Activated B cell treated with CpG ODN at 0.5 μM for 24 hours (primary cell): ENCODE measurements at regions not wholly inside any gene's neighbourhood (a gene's known extent, or its start where the extent isn't known, plus 50 kb on each side); places are given as distances from the start of the nearest gene placed in this dataset.

Experiments
- ATAC-seq: fragments of 200-7000 bp; cut with Tn5 transposase; one replicate; pipeline ENCODE4 v1.10.0; 2021; ENCODE audit warnings: low read depth, mild to moderate bottlenecking, moderate library complexity
- CTCF ChIA-PET: fragments of 350-600 bp; sonication (Branson Sonifier 250); formaldehyde crosslinking; loops from one replicate; lab custom pipeline; 2021; ENCODE audit warnings: antibody characterized with exemption; lab: Charles Lee
- POLR2A ChIA-PET: fragments of 350-600 bp; sonication (Branson Sonifier 250); formaldehyde crosslinking; loops from one replicate; lab custom pipeline; 2021; ENCODE audit warnings: antibody characterized with exemption; lab: Charles Lee
- DNase-seq: peaks from one replicate; pipeline ENCODE4 v3.0.0; 2022
- H3K27ac Mint-ChIP-seq: one replicate; pipeline ENCODE4 v1.8.0; 2020; ENCODE audit warnings: mixed read lengths
- H3K27me3 Mint-ChIP-seq: one replicate; pipeline ENCODE4 v1.8.0; 2021; ENCODE audit warnings: mixed read lengths
- H3K36me3 Mint-ChIP-seq: one replicate; pipeline ENCODE4 v1.8.0; 2021; ENCODE audit warnings: low read depth, mixed read lengths
- H3K4me1 Mint-ChIP-seq: one replicate; pipeline ENCODE4 v1.8.0; 2021; ENCODE audit warnings: mixed read lengths
- H3K4me3 Mint-ChIP-seq: one replicate; pipeline ENCODE4 v1.8.0; 2020; ENCODE audit warnings: mild to moderate bottlenecking, mixed read lengths
- H3K9me3 Mint-ChIP-seq: one replicate; pipeline ENCODE4 v1.8.0; 2020; ENCODE audit warnings: mixed read lengths
- CTCF ChIP-seq: fragments of 200-600 bp; IDR thresholded peaks from one replicate; pipeline ENCODE4 v1.8.0; 2022; ENCODE audit warnings: antibody characterized with exemption, mild to moderate bottlenecking
- intact Hi-C: fragments of 100-400 bp; cut with micrococcal nuclease; formaldehyde crosslinking; loops from one replicate; pipeline ENCODE4 v1.15.1; 2024

- DNase-seq: no peak
- no peak overlapping the region for H3K4me3 Mint-ChIP-seq
- POLR2A ChIA-PET: interaction anchor here (0.6 kb wide), 1 partner anchor 1648 kb away, joined by 3 read pairs; no protein-coding TSS in a partner anchor
- ATAC-seq: peak; percentile 93
- peaks cover 16% of the 10 kb centered on the region for H3K27me3 Mint-ChIP-seq
- no peak for TF ChIP-seq CTCF
- CTCF ChIA-PET: interaction anchor here (1.0 to 1.3 kb wide), 3 partner anchors 12 to 819 kb away, joined by 3 to 4 read pairs (median 4); no protein-coding TSS in a partner anchor
- intact Hi-C loops: loop anchor here (1.0 to 5.0 kb wide), 5 partner anchors 479 to 1027 kb away; partner anchors contain the start of genes GFM1 and RSRC1
- no peak overlapping the region for H3K27ac Mint-ChIP-seq
- H3K36me3 Mint-ChIP-seq: no peaks in the 10 kb centered on the region
- no peaks in the 10 kb centered on the region for H3K4me1 Mint-ChIP-seq
- H3K9me3 Mint-ChIP-seq: no peaks in the 10 kb centered on the region
These were observed 115.0 kb upstream of the VEPH1 start for GRCh38 chr3:157618075-157618760.

GRCh38 chr3:157614896-157615295 lies 111.7 kb upstream of the VEPH1 start:
- H3K4me3 Mint-ChIP-seq: no peak overlapping the region
- CTCF ChIA-PET: interaction anchor here (1.2 to 1.5 kb wide), 2 partner anchors 9 to 819 kb away, joined by 3 to 5 read pairs; no protein-coding TSS in a partner anchor

DNA sequence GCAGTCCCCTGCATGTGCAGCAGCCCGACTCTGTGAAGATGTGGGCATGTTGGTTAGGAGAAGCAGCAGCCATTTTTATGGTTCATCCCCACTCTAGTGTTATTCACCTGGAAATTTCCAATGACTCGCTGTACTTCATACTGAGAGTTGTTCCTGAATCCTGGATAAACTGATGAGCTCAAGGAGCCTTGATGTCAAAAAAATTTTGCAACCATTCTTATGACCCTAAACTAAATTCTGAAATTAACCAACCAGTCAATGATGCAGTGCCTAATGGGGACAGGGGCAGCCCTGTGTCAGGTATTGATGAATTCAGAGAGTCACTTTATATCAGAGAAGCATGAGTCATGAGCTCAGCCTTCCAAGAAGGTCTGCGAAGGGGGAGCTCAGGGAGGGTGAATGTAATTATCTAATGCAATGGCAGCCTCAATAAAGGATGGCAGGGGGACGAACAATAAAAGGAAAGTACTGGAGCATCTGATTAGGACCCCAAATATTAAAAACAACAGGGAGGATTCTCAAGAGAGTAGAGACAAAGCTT lies 108.4 kb upstream of the VEPH1 start:
- ChIA-PET POLR2A (no interaction called here), CTCF (no interaction called here)
- intact Hi-C loops: no loop called here
- no peak for DNase-seq
- TF ChIP-seq CTCF: no peak
- Mint-ChIP-seq H3K27ac (no peak overlapping the region), H3K27me3 (peaks cover 17% of the 10 kb centered on the region), H3K36me3 (no peaks in the 10 kb centered on the region), H3K4me3 (no peak overlapping the region), H3K4me1 (peaks cover 2% of the 10 kb centered on the region), H3K9me3 (no peaks in the 10 kb centered on the region)
- no peak for ATAC-seq

More at GRCh38 chr3:157614896-157615295, 111.7 kb upstream of the VEPH1 start:
- H3K27me3 Mint-ChIP-seq: peaks cover 14% of the 10 kb centered on the region
- no peaks in the 10 kb centered on the region for H3K4me1 Mint-ChIP-seq
- DNase-seq (no peak), ATAC-seq (no peak)
- no peak for TF ChIP-seq CTCF
- H3K36me3 Mint-ChIP-seq: no peaks in the 10 kb centered on the region
- intact Hi-C loops: loop anchor here (5.0 kb wide), 1 partner anchor 497 kb away; the partner anchor contains the start of gene RSRC1
- POLR2A ChIA-PET: no interaction called here
- H3K27ac Mint-ChIP-seq: no peak overlapping the region
- H3K9me3 Mint-ChIP-seq: no peaks in the 10 kb centered on the region

DNA sequence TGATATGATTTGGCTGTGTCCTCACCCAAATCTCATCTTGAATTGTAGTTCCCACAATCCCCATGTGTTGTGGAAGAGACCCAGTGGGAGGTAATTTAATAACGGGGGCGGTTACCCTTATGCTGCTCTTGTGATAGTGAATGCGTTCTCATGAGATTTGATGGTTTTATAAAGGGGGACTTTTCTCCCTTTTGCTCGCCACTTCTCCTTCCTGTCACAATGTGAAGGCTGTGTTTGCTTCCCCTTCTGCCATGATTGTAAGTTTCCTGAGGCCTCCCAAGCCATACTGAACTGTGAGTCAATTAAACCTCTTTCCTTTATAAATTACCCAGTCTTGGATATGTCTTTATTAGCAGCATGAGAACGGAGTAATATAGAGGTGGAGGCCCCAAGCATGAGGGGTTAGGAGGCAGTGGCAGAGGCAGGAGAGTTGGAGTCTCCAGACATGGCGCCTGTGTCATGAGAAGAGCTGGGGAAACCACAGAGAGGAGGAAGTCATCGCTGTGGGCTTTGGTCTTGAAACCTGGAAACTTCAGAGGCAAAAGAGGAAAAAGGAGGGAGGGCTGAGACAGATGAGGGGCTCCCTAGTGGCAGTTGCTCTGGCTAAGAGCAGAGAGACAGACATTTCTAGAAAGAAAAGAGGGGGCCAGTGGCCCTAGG lies 107.8 kb upstream of the VEPH1 start:
- Mint-ChIP-seq H3K9me3 (no peaks in the 10 kb centered on the region), H3K36me3 (no peaks in the 10 kb centered on the region), H3K4me1 (peaks cover 2% of the 10 kb centered on the region), H3K27me3 (peaks cover 20% of the 10 kb centered on the region), H3K4me3 (no peak overlapping the region), H3K27ac (no peak overlapping the region)
- DNase-seq (no peak), ATAC-seq (no peak)
- intact Hi-C loops: no loop called here
- no peak for TF ChIP-seq CTCF
- CTCF ChIA-PET: no interaction called here
- POLR2A ChIA-PET: no interaction called here
